GM23338 (cell line): ENCODE measurements at regions not wholly inside any gene's neighbourhood (a gene's known extent, or its start where the extent isn't known, plus 50 kb on each side); places are given as distances from the start of the nearest gene placed in this dataset.
A peak's percentile ranks its signal among the peaks of the same experiment; 100 is the strongest.

ENCODE experiments used
- ATAC-seq: fragments of 200-7000 bp; cut with Tn5 transposase; 3 replicates; pipeline ENCODE4 v1.9.1; 2020
- DNase-seq: peaks from one replicate; pipeline ENCODE4 v3.0.0-alpha.2; 2015; ENCODE audit warnings: low spot score
- H2AFZ ChIP-seq: fragments of 200-600 bp; sonication (generic); 2 replicates; pipeline ENCODE4 v1.8.0; 2016; ENCODE audit warnings: antibody characterized with exemption, mild to moderate bottlenecking, moderate library complexity
- H3F3A ChIP-seq: fragments of 200-600 bp; sonication (generic); replicated peaks from 2 replicates; pipeline ENCODE4 v1.8.0; 2017; ENCODE audit warnings: antibody characterized with exemption, mixed run types, low read depth
- H3K27ac ChIP-seq: fragments of 200-600 bp; sonication (generic); 2 replicates; pipeline ENCODE4 v1.6.1; 2016; ENCODE audit warnings: low read depth
- H3K27me3 ChIP-seq: fragments of 200-600 bp; sonication (generic); 2 replicates; pipeline ENCODE4 v1.8.0; 2016; ENCODE audit warnings: mild to moderate bottlenecking, mixed run types, moderate library complexity; ENCODE audit not compliant: insufficient read depth
- H3K36me3 ChIP-seq: fragments of 200-600 bp; sonication (generic); 2 replicates; pipeline ENCODE4 v1.8.0; 2016; ENCODE audit warnings: mild to moderate bottlenecking; ENCODE audit not compliant: insufficient read depth
- H3K4me1 ChIP-seq: fragments of 200-600 bp; sonication (generic); 2 replicates; pipeline ENCODE4 v1.8.0; 2016; ENCODE audit warnings: mild to moderate bottlenecking, moderate library complexity; ENCODE audit not compliant: insufficient read depth
- H3K4me2 ChIP-seq: fragments of 200-600 bp; sonication (generic); 2 replicates; pipeline ENCODE4 v1.7.1; 2017; ENCODE audit warnings: mixed run types
- H3K4me3 ChIP-seq: fragments of 200-600 bp; sonication (generic); 2 replicates; pipeline ENCODE4 v1.6.1; 2016; ENCODE audit warnings: mixed run types
- H3K79me2 ChIP-seq: fragments of 200-600 bp; sonication (generic); replicated peaks from 2 replicates; pipeline ENCODE4 v1.8.0; 2017; ENCODE audit warnings: mild to moderate bottlenecking; ENCODE audit not compliant: insufficient read depth
- H3K9me2 ChIP-seq: fragments of 200-600 bp; sonication (generic); 2 replicates; pipeline ENCODE4 v1.8.0; 2017; ENCODE audit not compliant: insufficient read depth
- H4K20me1 ChIP-seq: fragments of 200-600 bp; sonication (generic); replicated peaks from 2 replicates; pipeline ENCODE4 v1.8.0; 2017; ENCODE audit warnings: mild to moderate bottlenecking; ENCODE audit not compliant: insufficient read depth
- H3K27ac Mint-ChIP-seq: 2 replicates; pipeline ENCODE4 v1.8.0; 2020; ENCODE audit warnings: inconsistent platforms, mild to moderate bottlenecking, moderate library complexity, mixed read lengths
- H3K27me3 Mint-ChIP-seq: 3 replicates; pipeline ENCODE4 v1.8.0; 2022; ENCODE audit warnings: low read depth, mild to moderate bottlenecking, moderate library complexity, mixed read lengths, inconsistent platforms; ENCODE audit not compliant: insufficient read depth, poor library complexity
- H3K36me3 Mint-ChIP-seq: 3 replicates; pipeline ENCODE4 v1.8.0; 2021; ENCODE audit warnings: low read depth, mild to moderate bottlenecking, inconsistent platforms, moderate library complexity, mixed read lengths
- H3K4me1 Mint-ChIP-seq: 3 replicates; pipeline ENCODE4 v1.8.0; 2020; ENCODE audit warnings: mild to moderate bottlenecking, inconsistent platforms, mixed read lengths
- H3K4me3 Mint-ChIP-seq: 3 replicates; pipeline ENCODE4 v1.8.0; 2021; ENCODE audit warnings: moderate library complexity, mild to moderate bottlenecking, inconsistent platforms, mixed read lengths
- H3K9me3 Mint-ChIP-seq: 3 replicates; pipeline ENCODE4 v1.8.0; 2020; ENCODE audit warnings: moderate library complexity, mild to moderate bottlenecking, inconsistent platforms, mixed read lengths
- ETS1 ChIP-seq: IDR thresholded peaks from 2 replicates; pipeline ENCODE4 v1.6.1; 2016; ENCODE audit warnings: antibody characterized with exemption
- EZH2 ChIP-seq: fragments of 200-600 bp; sonication (generic); IDR thresholded peaks from one replicate; pipeline ENCODE4 v1.8.0; 2017; ENCODE audit warnings: antibody characterized with exemption, mild to moderate bottlenecking, low read depth; ENCODE audit not compliant: unreplicated experiment
- EZH2phosphoT487 ChIP-seq: fragments of 200-600 bp; sonication (generic); IDR thresholded peaks from one replicate; pipeline ENCODE4 v1.8.1; 2018; ENCODE audit warnings: antibody characterized with exemption; ENCODE audit not compliant: unreplicated experiment
- JUNB ChIP-seq: IDR thresholded peaks from one replicate; pipeline ENCODE4 v1.6.1; 2016; ENCODE audit warnings: antibody characterized with exemption; ENCODE audit not compliant: unreplicated experiment
- NANOG ChIP-seq: IDR thresholded peaks from 2 replicates; pipeline ENCODE4 v1.6.1; 2016; ENCODE audit warnings: antibody characterized with exemption, borderline replicate concordance
- POLR2AphosphoS5 ChIP-seq: IDR thresholded peaks from 2 replicates; pipeline ENCODE4 v1.6.1; 2016; ENCODE audit warnings: antibody characterized with exemption, low read depth
- REST ChIP-seq: IDR thresholded peaks from one replicate; pipeline ENCODE4 v1.6.1; 2018; ENCODE audit warnings: antibody characterized with exemption; ENCODE audit not compliant: unreplicated experiment
- STAT1 ChIP-seq: IDR thresholded peaks from one replicate; pipeline ENCODE4 v1.6.1; 2016; ENCODE audit warnings: antibody characterized with exemption; ENCODE audit not compliant: unreplicated experiment
- ZNF114 ChIP-seq: fragments of 250-450 bp; sonication (Bioruptor Pico); IDR thresholded peaks from 2 replicates; pipeline ENCODE4 v1.5.0; 2020; ENCODE audit warnings: mild to moderate bottlenecking, moderate library complexity
- ZNF331 ChIP-seq: fragments of 250-450 bp; sonication (Bioruptor Pico); IDR thresholded peaks from 2 replicates; pipeline ENCODE4 v1.5.0; 2020; ENCODE audit warnings: low read depth, mild to moderate bottlenecking, moderate library complexity
- ZNF462 ChIP-seq: fragments of 250-450 bp; sonication (Bioruptor Pico); IDR thresholded peaks from 2 replicates; pipeline ENCODE4 v1.5.0; 2020; ENCODE audit warnings: mild to moderate bottlenecking, moderate library complexity

GRCh38 chr18:57218281-57218680 lies 71.4 kb downstream of the BOD1L2 start:
- no peaks in the 10 kb centered on the region; the same call in 1 of the 2 replicates for H3K36me3 ChIP-seq
- H3K27ac ChIP-seq: no peak overlapping the region
- H3K4me1 ChIP-seq: peaks cover 16% of the 10 kb centered on the region
- peaks cover 20% of the 10 kb centered on the region for H3K4me1 Mint-ChIP-seq
- H3F3A ChIP-seq: 0 out of 2 replicates have a peak, but pooled peaks cover 2% of the 10 kb centered on the region
- no peaks in the 10 kb centered on the region for H3K79me2 ChIP-seq
- TF ChIP-seq ZNF331 (CRISPR knock-in tag) (no peak), REST (no peak)
- no peaks in the 10 kb centered on the region for H3K27me3 Mint-ChIP-seq
- H3K4me3 ChIP-seq: no peak overlapping the region
- H3K9me2 ChIP-seq: peaks cover 12% of the 10 kb centered on the region; the same call in 1 of the 2 replicates
- H3K36me3 Mint-ChIP-seq: no peaks in the 10 kb centered on the region
- no peak overlapping the region for H3K4me3 Mint-ChIP-seq
- H2AFZ ChIP-seq: no peak overlapping the region
- ATAC-seq (no peak), DNase-seq (no peak)
- H3K9me3 Mint-ChIP-seq: no peaks in the 10 kb centered on the region
- H3K27me3 ChIP-seq: no peaks in the 10 kb centered on the region
- H4K20me1 ChIP-seq: no peaks in the 10 kb centered on the region
- no peak overlapping the region for H3K27ac Mint-ChIP-seq
- H3K4me2 ChIP-seq: no peak overlapping the region

GRCh38 chr18:57219964-57220363 lies 73.1 kb downstream of the BOD1L2 start:
- Mint-ChIP-seq H3K4me3 (no peak overlapping the region), H3K27ac (no peak overlapping the region), H3K4me1 (peaks cover 17% of the 10 kb centered on the region), H3K36me3 (no peaks in the 10 kb centered on the region), H3K27me3 (no peaks in the 10 kb centered on the region), H3K9me3 (no peaks in the 10 kb centered on the region)
- ATAC-seq (no peak), DNase-seq (no peak)
- Histone ChIP-seq H3F3A (0 out of 2 replicates have a peak, but pooled peaks cover 2% of the 10 kb centered on the region), H3K79me2 (no peaks in the 10 kb centered on the region), H3K36me3 (no peaks in the 10 kb centered on the region; the same call in 1 of the 2 replicates), H3K9me2 (0 out of 2 replicates have a peak, but pooled peaks cover 7% of the 10 kb centered on the region), H4K20me1 (no peaks in the 10 kb centered on the region), H2AFZ (peak overlapping the region; percentile 100; the same call in 1 of the 2 replicates), H3K4me3 (no peak overlapping the region), H3K27me3 (no peaks in the 10 kb centered on the region), H3K4me1 (peaks cover 16% of the 10 kb centered on the region), H3K27ac (no peak overlapping the region), H3K4me2 (no peak overlapping the region)
- TF ChIP-seq NANOG (no peak), POLR2AphosphoS5 (no peak), ZNF462 (CRISPR knock-in tag) (no peak), ZNF114 (no peak), EZH2 (no peak), JUNB (no peak), ZNF331 (CRISPR knock-in tag) (no peak), STAT1 (no peak), EZH2phosphoT487 (no peak), ETS1 (no peak)
